HG02763 (cell line): ENCODE measurements at regions not wholly inside any gene's neighbourhood (a gene's known extent, or its start where the extent isn't known, plus 50 kb on each side); places are given as distances from the start of the nearest gene placed in this dataset.

Source experiments
- ATAC-seq: cut with Tn5 transposase; IDR thresholded peaks from one replicate; pipeline ENCODE4 v1.9.1; 2021; ENCODE audit warnings: mild to moderate bottlenecking, moderate library complexity; ENCODE audit not compliant: unreplicated experiment

GRCh38 chr2:7974936-7975335 lies 706.9 kb upstream of the ID2 start:
- ATAC-seq: no peak

- ATAC-seq: no peak
Observed at GRCh38 chr2:7976206-7976605, 705.6 kb upstream of the ID2 start.

GRCh38 chr2:7977981-7978380 lies 703.9 kb upstream of the ID2 start:
- ATAC-seq: no peak

GRCh38 chr2:7982054-7982453 lies 699.8 kb upstream of the ID2 start:
- no peak for ATAC-seq

- ATAC-seq: no peak
Observed at GRCh38 chr2:7983451-7983850, 698.4 kb upstream of the ID2 start.

GRCh38 chr2:7983912-7984311 lies 697.9 kb upstream of the ID2 start:
- no peak for ATAC-seq

- no peak for ATAC-seq
Observed at GRCh38 chr2:7984693-7985353, 697.0 kb upstream of the ID2 start.

GRCh38 chr2:7986431-7986830 lies 695.4 kb upstream of the ID2 start:
- ATAC-seq: no peak

- ATAC-seq: no peak
Observed at GRCh38 chr2:7987992-7988391, 693.9 kb upstream of the ID2 start.

GRCh38 chr2:7988440-7988839 lies 693.4 kb upstream of the ID2 start:
- ATAC-seq: no peak

GRCh38 chr2:7989823-7990222 lies 692.0 kb upstream of the ID2 start:
- no peak for ATAC-seq

- ATAC-seq: no peak
Observed at GRCh38 chr2:7992612-7993602, 688.9 kb upstream of the ID2 start.

GRCh38 chr2:7994397-7994951 lies 687.4 kb upstream of the ID2 start:
- no peak for ATAC-seq

GRCh38 chr2:7997279-7997678 lies 684.6 kb upstream of the ID2 start:
- no peak for ATAC-seq

- ATAC-seq: no peak
Observed at GRCh38 chr2:7999683-8000476, 682.0 kb upstream of the ID2 start.

GRCh38 chr2:8000870-8001269 lies 681.0 kb upstream of the ID2 start:
- no peak for ATAC-seq

GRCh38 chr2:8002765-8003393 lies 679.0 kb upstream of the ID2 start:
- ATAC-seq: no peak

- no peak for ATAC-seq
Observed at GRCh38 chr2:8003462-8004075, 678.3 kb upstream of the ID2 start.

GRCh38 chr2:8004250-8004681 lies 677.6 kb upstream of the ID2 start:
- ATAC-seq: no peak

- ATAC-seq: no peak
Observed at GRCh38 chr2:8006181-8006580, 675.7 kb upstream of the ID2 start.
